HG03558 (cell line): ENCODE measurements at regions not wholly inside any gene's neighbourhood (a gene's known extent, or its start where the extent isn't known, plus 50 kb on each side); places are given as distances from the start of the nearest gene placed in this dataset.

ENCODE experiments used
- ATAC-seq: cut with Tn5 transposase; IDR thresholded peaks from one replicate; pipeline ENCODE4 v1.9.1; 2021; ENCODE audit warnings: moderate number of reproducible peaks; ENCODE audit not compliant: unreplicated experiment; ENCODE audit errors: extremely low read depth

- ATAC-seq: no peak
These were observed 616.8 kb downstream of the NR4A2 start for GRCh38 chr2:155715705-155716104.

GRCh38 chr2:155714983-155715382, 617.5 kb downstream of the NR4A2 start:
- ATAC-seq: no peak

GRCh38 chr2:155708071-155708470, 624.5 kb downstream of the NR4A2 start:
- no peak for ATAC-seq

GRCh38 chr2:155703917-155704316, 628.6 kb downstream of the NR4A2 start:
- ATAC-seq: no peak

GRCh38 chr2:155703048-155703447, 629.5 kb downstream of the NR4A2 start:
- no peak for ATAC-seq

GRCh38 chr2:155701721-155702120, 630.8 kb downstream of the NR4A2 start:
- no peak for ATAC-seq

GRCh38 chr2:155696571-155696970, 636.0 kb downstream of the NR4A2 start:
- no peak for ATAC-seq

- no peak for ATAC-seq
These were observed 637.0 kb downstream of the NR4A2 start for GRCh38 chr2:155695505-155695904.

GRCh38 chr2:155692856-155693255, 639.7 kb downstream of the NR4A2 start:
- no peak for ATAC-seq

- no peak for ATAC-seq
These were observed 640.4 kb downstream of the NR4A2 start for GRCh38 chr2:155692106-155692505.

- peak; percentile 84 for ATAC-seq
These were observed 641.7 kb downstream of the NR4A2 start for GRCh38 chr2:155690785-155691184.

- no peak for ATAC-seq
These were observed 642.7 kb downstream of the NR4A2 start for GRCh38 chr2:155689791-155690190.

- ATAC-seq: no peak
These were observed 645.3 kb downstream of the NR4A2 start for GRCh38 chr2:155687181-155687580.

GRCh38 chr2:155679647-155680046, 652.9 kb downstream of the NR4A2 start:
- no peak for ATAC-seq

GRCh38 chr2:155675920-155676319, 656.6 kb downstream of the NR4A2 start:
- ATAC-seq: no peak

- ATAC-seq: no peak
These were observed 666.8 kb downstream of the NR4A2 start for GRCh38 chr2:155665704-155666103.

GRCh38 chr2:155663265-155663664, 669.3 kb downstream of the NR4A2 start:
- ATAC-seq: no peak

GRCh38 chr2:155662224-155662623, 670.3 kb downstream of the NR4A2 start:
- ATAC-seq: no peak

- ATAC-seq: no peak
These were observed 679.3 kb downstream of the NR4A2 start for GRCh38 chr2:155653176-155653575.

- ATAC-seq: no peak
These were observed 680.7 kb downstream of the NR4A2 start for GRCh38 chr2:155651851-155652250.

GRCh38 chr2:155645791-155646190, 686.7 kb downstream of the NR4A2 start:
- no peak for ATAC-seq

- ATAC-seq: no peak
These were observed 689.3 kb downstream of the NR4A2 start for GRCh38 chr2:155643056-155643775.
